NB4 (cell line): ENCODE measurements at regions not wholly inside any gene's neighbourhood (a gene's known extent, or its start where the extent isn't known, plus 50 kb on each side); places are given as distances from the start of the nearest gene placed in this dataset.

Source experiments
- DNase-seq: peaks from one replicate; pipeline ENCODE4 v3.0.0; 2010; ENCODE audit warnings: low read depth
- H3K4me3 ChIP-seq: one replicate; pipeline ENCODE4 v1.5.1; 2011; ENCODE audit warnings: mild to moderate bottlenecking, low read depth, low read length, moderate library complexity
- CTCF ChIP-seq: IDR thresholded peaks from one replicate; pipeline ENCODE4 v1.5.1; 2012; ENCODE audit warnings: low read depth, low read length
- MAX ChIP-seq: IDR thresholded peaks from 2 replicates; pipeline ENCODE4 v1.6.1; 2011; ENCODE audit warnings: low read depth, low read length
- MYC ChIP-seq: IDR thresholded peaks from 2 replicates; pipeline ENCODE4 v1.6.1; 2011; ENCODE audit warnings: low read depth, low read length
- POLR2A ChIP-seq: IDR thresholded peaks from 2 replicates; pipeline ENCODE4 v1.6.1; 2011; ENCODE audit warnings: mild to moderate bottlenecking; ENCODE audit not compliant: insufficient read length; ENCODE audit errors: extremely low read depth

GRCh38 chr3:66744521-66744920 is 243.7 kb upstream of the LRIG1 start:
- DNase-seq = no peak
- TF ChIP-seq MYC (no peak), MAX (no peak), POLR2A (no peak), CTCF (no peak)
- no peak overlapping the region for H3K4me3 ChIP-seq

- no peak overlapping the region for H3K4me3 ChIP-seq
- no peak for DNase-seq
- TF ChIP-seq MYC (no peak), CTCF (no peak), POLR2A (no peak), MAX (no peak)
These were observed 244.2 kb upstream of the LRIG1 start for GRCh38 chr3:66744986-66745385.

- H3K4me3 ChIP-seq = no peak overlapping the region
- no peak for TF ChIP-seq POLR2A
- no peak for TF ChIP-seq CTCF
- no peak for TF ChIP-seq MYC
- TF ChIP-seq MAX = no peak
- no peak for DNase-seq
These were observed 246.4 kb upstream of the LRIG1 start for GRCh38 chr3:66747261-66747660.

- no peak for DNase-seq
- no peak for TF ChIP-seq MAX
- no peak for TF ChIP-seq MYC
- no peak for TF ChIP-seq POLR2A
- TF ChIP-seq CTCF = no peak
- H3K4me3 ChIP-seq = no peak overlapping the region
These were observed 246.9 kb upstream of the LRIG1 start for GRCh38 chr3:66747696-66748095.

GRCh38 chr3:66748175-66748876 is 247.5 kb upstream of the LRIG1 start:
- no peak for DNase-seq
- no peak overlapping the region for H3K4me3 ChIP-seq
- TF ChIP-seq MYC (no peak), CTCF (no peak), MAX (no peak), POLR2A (no peak)

- DNase-seq = no peak
- H3K4me3 ChIP-seq = no peak overlapping the region
- no peak for TF ChIP-seq MAX
- no peak for TF ChIP-seq POLR2A
- TF ChIP-seq CTCF = no peak
- no peak for TF ChIP-seq MYC
These were observed 246.3 kb upstream of the KBTBD8 start for GRCh38 chr3:66751842-66752241.
